ENCODE measurements at regions not wholly inside any gene's neighbourhood (a gene's known extent, or its start where the extent isn't known, plus 50 kb on each side); places are given as distances from the start of the nearest gene placed in this dataset.

- TF ChIP-seq CTCF (IDR thresholded peaks at IDR 0.05; ENCODE audit: insufficient read depth, low read depth, low read length) (no peak), EZH2 (IDR thresholded peaks at IDR 0.05; ENCODE audit: insufficient read depth, low read length) (no peak)
These were observed 871.4 kb downstream of the C12orf50 start for GRCh38 chr12:87157791-87158190.

All from astrocyte (in vitro differentiated cells and primary cell).